ENCODE measurements at regions not wholly inside any gene's neighbourhood (a gene's known extent, or its start where the extent isn't known, plus 50 kb on each side); places are given as distances from the start of the nearest gene placed in this dataset.
"Not testable (repeated sequence)": the region's sequence is repeated elsewhere in the genome, so short reads cannot be mapped to it uniquely, and the experiment has no call there.

- no peaks in the 10 kb centered on the region for H3K4me1 Mint-ChIP-seq
- H3K27ac Mint-ChIP-seq = no peak overlapping the region
- CTCF ChIA-PET = no interaction called here
- H3K4me3 Mint-ChIP-seq = no peak overlapping the region
- H3K9me3 Mint-ChIP-seq = no peaks in the 10 kb centered on the region
- no peak for DNase-seq
- no peaks in the 10 kb centered on the region for H3K36me3 Mint-ChIP-seq
- H3K27me3 Mint-ChIP-seq = no peaks in the 10 kb centered on the region
These were observed 366.0 kb downstream of the HINT1 start for GRCh38 chr5:130799015-130799414.

- Mint-ChIP-seq H3K9me3 (no peaks in the 10 kb centered on the region), H3K27ac (no peak overlapping the region), H3K4me1 (no peaks in the 10 kb centered on the region), H3K4me3 (no peak overlapping the region), H3K27me3 (no peaks in the 10 kb centered on the region), H3K36me3 (no peaks in the 10 kb centered on the region)
- no peak for DNase-seq
- CTCF ChIA-PET = no interaction called here
These were observed 367.8 kb downstream of the HINT1 start for GRCh38 chr5:130797303-130797702.

- Mint-ChIP-seq H3K4me3 (no peak overlapping the region), H3K27ac (no peak overlapping the region), H3K9me3 (no peaks in the 10 kb centered on the region), H3K36me3 (no peaks in the 10 kb centered on the region), H3K27me3 (no peaks in the 10 kb centered on the region), H3K4me1 (no peaks in the 10 kb centered on the region)
- CTCF ChIA-PET = no interaction called here
- no peak for DNase-seq
These were observed 368.2 kb downstream of the HINT1 start for GRCh38 chr5:130796902-130797301.

GRCh38 chr5:130796032-130796431 lies 369.0 kb downstream of the HINT1 start:
- no peak overlapping the region for H3K4me3 Mint-ChIP-seq
- no peaks in the 10 kb centered on the region for H3K36me3 Mint-ChIP-seq
- no peaks in the 10 kb centered on the region for H3K9me3 Mint-ChIP-seq
- H3K27ac Mint-ChIP-seq = no peak overlapping the region
- H3K4me1 Mint-ChIP-seq = no peaks in the 10 kb centered on the region
- DNase-seq = no peak
- no peaks in the 10 kb centered on the region for H3K27me3 Mint-ChIP-seq
- CTCF ChIA-PET = no interaction called here

GRCh38 chr5:130795037-130795436 lies 370.0 kb downstream of the HINT1 start:
- no peak overlapping the region for H3K4me3 Mint-ChIP-seq
- no peaks in the 10 kb centered on the region for H3K4me1 Mint-ChIP-seq
- DNase-seq = no peak
- no peak overlapping the region for H3K27ac Mint-ChIP-seq
- CTCF ChIA-PET = no interaction called here
- H3K36me3 Mint-ChIP-seq = no peaks in the 10 kb centered on the region
- H3K9me3 Mint-ChIP-seq = no peaks in the 10 kb centered on the region
- no peaks in the 10 kb centered on the region for H3K27me3 Mint-ChIP-seq

GRCh38 chr5:130777794-130778193 lies 387.3 kb downstream of the HINT1 start:
- DNase-seq = no peak
- Mint-ChIP-seq H3K4me1 (no peaks in the 10 kb centered on the region), H3K27me3 (peaks cover 2% of the 10 kb centered on the region), H3K36me3 (no peaks in the 10 kb centered on the region), H3K27ac (no peak overlapping the region), H3K9me3 (no peaks in the 10 kb centered on the region), H3K4me3 (no peak overlapping the region)
- CTCF ChIA-PET = no interaction called here

GRCh38 chr5:130773813-130774212 lies 391.2 kb downstream of the HINT1 start:
- Mint-ChIP-seq H3K9me3 (no peaks in the 10 kb centered on the region), H3K4me3 (no peak overlapping the region), H3K36me3 (no peaks in the 10 kb centered on the region), H3K4me1 (no peaks in the 10 kb centered on the region), H3K27ac (no peak overlapping the region), H3K27me3 (peaks cover 4% of the 10 kb centered on the region)
- CTCF ChIA-PET = no interaction called here
- DNase-seq = no peak

GRCh38 chr5:130762031-130762430 lies 403.0 kb downstream of the HINT1 start:
- no peaks in the 10 kb centered on the region for H3K4me1 Mint-ChIP-seq
- CTCF ChIA-PET = no interaction called here
- H3K27me3 Mint-ChIP-seq = no peaks in the 10 kb centered on the region
- no peak overlapping the region for H3K27ac Mint-ChIP-seq
- H3K4me3 Mint-ChIP-seq = no peak overlapping the region
- H3K36me3 Mint-ChIP-seq = no peaks in the 10 kb centered on the region
- no peak for DNase-seq
- no peaks in the 10 kb centered on the region for H3K9me3 Mint-ChIP-seq

GRCh38 chr5:130759061-130759460 lies 406.0 kb downstream of the HINT1 start:
- Mint-ChIP-seq H3K9me3 (peaks cover 2% of the 10 kb centered on the region), H3K4me3 (no peak overlapping the region), H3K27ac (no peak overlapping the region), H3K27me3 (no peaks in the 10 kb centered on the region), H3K36me3 (no peaks in the 10 kb centered on the region), H3K4me1 (no peaks in the 10 kb centered on the region)
- no peak for DNase-seq
- CTCF ChIA-PET = no interaction called here

GRCh38 chr5:130747556-130747955 lies 417.5 kb downstream of the HINT1 start:
- Mint-ChIP-seq H3K27ac (no peak overlapping the region), H3K9me3 (no peaks in the 10 kb centered on the region), H3K27me3 (no peaks in the 10 kb centered on the region), H3K36me3 (no peaks in the 10 kb centered on the region), H3K4me3 (no peak overlapping the region), H3K4me1 (no peaks in the 10 kb centered on the region)
- CTCF ChIA-PET = no interaction called here
- no peak for DNase-seq

GRCh38 chr5:130746641-130747040 lies 418.4 kb downstream of the HINT1 start:
- H3K27me3 Mint-ChIP-seq, H3K9me3 Mint-ChIP-seq, H3K27ac Mint-ChIP-seq, H3K4me3 Mint-ChIP-seq, DNase-seq, H3K4me1 Mint-ChIP-seq, H3K36me3 Mint-ChIP-seq, CTCF ChIA-PET: not testable (repeated sequence)

- H3K4me1 Mint-ChIP-seq = no peaks in the 10 kb centered on the region
- peaks cover 2% of the 10 kb centered on the region for H3K9me3 Mint-ChIP-seq
- H3K27ac Mint-ChIP-seq = no peak overlapping the region
- no peak overlapping the region for H3K4me3 Mint-ChIP-seq
- no peaks in the 10 kb centered on the region for H3K36me3 Mint-ChIP-seq
- H3K27me3 Mint-ChIP-seq = no peaks in the 10 kb centered on the region
- CTCF ChIA-PET = no interaction called here
- no peak for DNase-seq
These were observed 422.0 kb downstream of the HINT1 start for GRCh38 chr5:130743092-130743491.

- Mint-ChIP-seq H3K27me3 (no peaks in the 10 kb centered on the region), H3K4me3 (no peak overlapping the region), H3K27ac (no peak overlapping the region), H3K9me3 (peaks cover 2% of the 10 kb centered on the region), H3K4me1 (no peaks in the 10 kb centered on the region), H3K36me3 (no peaks in the 10 kb centered on the region)
- DNase-seq = no peak
- CTCF ChIA-PET = no interaction called here
These were observed 424.9 kb downstream of the HINT1 start for GRCh38 chr5:130740047-130740569.

- Mint-ChIP-seq H3K4me3 (no peak overlapping the region), H3K36me3 (no peaks in the 10 kb centered on the region), H3K27me3 (no peaks in the 10 kb centered on the region), H3K27ac (no peak overlapping the region), H3K4me1 (no peaks in the 10 kb centered on the region), H3K9me3 (peaks cover 5% of the 10 kb centered on the region)
- CTCF ChIA-PET = no interaction called here
- DNase-seq = no peak
These were observed 433.2 kb downstream of the HINT1 start for GRCh38 chr5:130731839-130732238.

GRCh38 chr5:130729541-130729940 lies 435.5 kb downstream of the HINT1 start:
- peaks cover 5% of the 10 kb centered on the region for H3K9me3 Mint-ChIP-seq
- H3K27me3 Mint-ChIP-seq = no peaks in the 10 kb centered on the region
- no peak overlapping the region for H3K4me3 Mint-ChIP-seq
- H3K36me3 Mint-ChIP-seq = no peaks in the 10 kb centered on the region
- no peak overlapping the region for H3K27ac Mint-ChIP-seq
- no peaks in the 10 kb centered on the region for H3K4me1 Mint-ChIP-seq
- CTCF ChIA-PET = no interaction called here
- no peak for DNase-seq

- H3K27ac Mint-ChIP-seq = no peak overlapping the region
- DNase-seq = no peak
- no peaks in the 10 kb centered on the region for H3K27me3 Mint-ChIP-seq
- no peaks in the 10 kb centered on the region for H3K4me1 Mint-ChIP-seq
- no peaks in the 10 kb centered on the region for H3K36me3 Mint-ChIP-seq
- peaks cover 5% of the 10 kb centered on the region for H3K9me3 Mint-ChIP-seq
- no peak overlapping the region for H3K4me3 Mint-ChIP-seq
- CTCF ChIA-PET = no interaction called here
These were observed 437.2 kb downstream of the HINT1 start for GRCh38 chr5:130727830-130728229.

Data from activated naive CD4-positive, alpha-beta T cell treated with anti-CD3 and anti-CD28 coated beads, Interleukin-2, amount 10 ng/mL, durations not matched to agents 7 days and 5 days (primary cell).